PFSK-1 (cell line): ENCODE measurements at regions not wholly inside any gene's neighbourhood (a gene's known extent, or its start where the extent isn't known, plus 50 kb on each side); places are given as distances from the start of the nearest gene placed in this dataset.

Experiments used
- FOXP2 ChIP-seq: optimal IDR thresholded peaks from 2 replicates; pipeline ENCODE3; 2011; ENCODE audit warnings: borderline replicate concordance, control low read depth, inconsistent platforms; ENCODE audit not compliant: insufficient read depth; ENCODE audit errors: extremely low read length, extremely low read depth
- POLR2AphosphoS5 ChIP-seq: IDR thresholded peaks from 2 replicates; pipeline ENCODE4 v1.6.1; 2012; ENCODE audit warnings: low read depth, mild to moderate bottlenecking, control low read depth, low read length, moderate library complexity
- REST ChIP-seq, 2 experiments: IDR thresholded peaks; 2 replicates each; pipeline versions ENCODE4 v1.6.1 to v1.8.0; 2011 to 2012; ENCODE audit warnings: low read depth in 2 of 2, low read length in 2 of 2, control low read depth in 1 of 2, inconsistent platforms in 1 of 2, mild to moderate bottlenecking in 1 of 2, moderate library complexity in 1 of 2; ENCODE audit not compliant: insufficient read depth in 1 of 2
- SIN3A ChIP-seq: IDR thresholded peaks from 2 replicates; pipeline ENCODE4 v1.6.1; 2012; ENCODE audit warnings: mild to moderate bottlenecking, low read length, moderate library complexity, borderline replicate concordance; ENCODE audit not compliant: insufficient read depth
- TAF1 ChIP-seq: IDR thresholded peaks from 2 replicates; pipeline ENCODE4 v1.6.1; 2012; ENCODE audit warnings: low read length, control low read depth, borderline replicate concordance; ENCODE audit not compliant: insufficient read depth

DNA sequence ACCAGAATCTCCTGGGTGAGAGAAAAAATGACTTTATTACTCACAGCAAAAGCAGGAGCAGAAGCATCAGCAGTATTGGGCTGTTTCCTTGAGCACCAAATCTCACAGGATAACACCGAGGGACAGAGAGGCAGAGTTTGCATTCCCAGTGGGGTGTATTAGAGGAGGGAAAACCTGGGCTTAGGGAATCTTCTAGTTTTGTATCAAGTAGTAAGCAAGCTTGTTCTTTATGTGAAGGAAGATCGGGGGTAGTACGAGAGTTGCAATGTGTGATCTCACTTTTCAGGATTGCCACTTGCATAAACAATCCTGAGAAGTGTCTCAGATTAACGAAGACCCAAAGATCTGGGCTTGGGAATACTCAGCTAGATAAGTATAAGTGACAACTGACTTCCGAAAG is 1163.0 kb downstream of the TAF11L14 start:
- TF ChIP-seq POLR2AphosphoS5 = no peak
- no peak for TF ChIP-seq REST (IDR thresholded peaks at IDR 0.05; ENCODE audit: insufficient read depth in 1 of 2, low read depth in 2 of 2, low read length in 2 of 2)
- no peak for TF ChIP-seq FOXP2
- no peak for TF ChIP-seq SIN3A
- TF ChIP-seq TAF1 = no peak

DNA sequence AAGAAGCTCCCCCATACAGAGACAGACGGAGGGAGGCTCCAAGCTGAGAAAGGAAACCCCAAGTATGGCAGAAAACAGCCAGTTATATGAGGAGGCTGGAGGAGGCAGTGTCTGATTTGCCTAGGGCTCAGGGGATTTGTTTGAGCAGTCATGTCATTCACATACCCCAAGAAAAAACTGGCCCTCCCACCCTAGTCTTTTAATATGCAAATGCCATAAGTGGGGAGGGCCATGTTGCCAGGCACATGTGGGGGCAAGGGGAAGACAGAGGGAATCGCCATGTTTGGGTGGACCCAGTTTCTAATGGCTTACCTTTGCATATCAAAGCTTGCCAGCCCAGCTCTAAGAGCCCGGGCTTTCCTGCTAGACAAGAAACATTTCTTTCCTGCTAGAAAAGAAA is 1163.8 kb downstream of the TAF11L14 start:
- TF ChIP-seq POLR2AphosphoS5 (no peak), FOXP2 (no peak), REST (IDR thresholded peaks at IDR 0.05; ENCODE audit: insufficient read depth in 1 of 2, low read depth in 2 of 2, low read length in 2 of 2) (no peak), SIN3A (no peak), TAF1 (no peak)

GRCh38 chr5:18799482-18800128 is 1165.3 kb downstream of the TAF11L14 start:
- TF ChIP-seq POLR2AphosphoS5 = no peak

- TF ChIP-seq POLR2AphosphoS5 (no peak), REST (IDR thresholded peaks at IDR 0.05; ENCODE audit: insufficient read depth in 1 of 2, low read depth in 2 of 2, low read length in 2 of 2) (no peak), TAF1 (no peak)
Measured at GRCh38 chr5:18800293-18801025, 1166.2 kb downstream of the TAF11L14 start.

- TF ChIP-seq FOXP2 (no peak), POLR2AphosphoS5 (no peak), TAF1 (no peak), REST (IDR thresholded peaks at IDR 0.05; ENCODE audit: insufficient read depth in 1 of 2, low read depth in 2 of 2, low read length in 2 of 2) (no peak), SIN3A (no peak)
Measured at GRCh38 chr5:18802336-18802735, 1168.1 kb downstream of the TAF11L14 start.
